DMS53 treated with DMSO at 0.1 percent for 48 hours (cell line): ENCODE measurements at regions not wholly inside any gene's neighbourhood (a gene's known extent, or its start where the extent isn't known, plus 50 kb on each side); places are given as distances from the start of the nearest gene placed in this dataset.
"Not testable (repeated sequence)": the region's sequence is repeated elsewhere in the genome, so short reads cannot be mapped to it uniquely, and the experiment has no call there.

ENCODE experiments used
- DNase-seq: peaks from one replicate; lab custom pipeline; 2025; ENCODE audit not compliant: unreplicated experiment; lab: John Stamatoyannopoulos, UW

DNA sequence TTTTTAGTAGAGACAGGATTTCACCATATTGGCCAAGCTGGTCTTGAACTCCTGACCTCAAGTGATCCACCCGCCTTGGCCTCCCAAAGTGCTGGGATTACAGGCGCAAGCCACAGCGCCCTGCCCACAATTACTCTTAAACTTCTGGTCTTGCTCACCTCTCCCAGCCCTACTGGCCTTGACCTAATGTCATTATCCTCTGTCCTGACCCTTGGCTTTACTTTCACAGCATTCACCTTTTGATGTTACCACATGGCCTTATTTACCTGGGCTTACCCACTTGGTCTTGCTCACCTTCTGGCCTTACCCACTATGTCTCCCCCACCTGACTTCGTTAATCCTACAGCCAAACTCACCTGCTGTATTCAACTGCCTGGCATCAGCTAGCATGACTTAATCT is 105.9 kb downstream of the IL12A start:
- DNase-seq: no peak

DNA sequence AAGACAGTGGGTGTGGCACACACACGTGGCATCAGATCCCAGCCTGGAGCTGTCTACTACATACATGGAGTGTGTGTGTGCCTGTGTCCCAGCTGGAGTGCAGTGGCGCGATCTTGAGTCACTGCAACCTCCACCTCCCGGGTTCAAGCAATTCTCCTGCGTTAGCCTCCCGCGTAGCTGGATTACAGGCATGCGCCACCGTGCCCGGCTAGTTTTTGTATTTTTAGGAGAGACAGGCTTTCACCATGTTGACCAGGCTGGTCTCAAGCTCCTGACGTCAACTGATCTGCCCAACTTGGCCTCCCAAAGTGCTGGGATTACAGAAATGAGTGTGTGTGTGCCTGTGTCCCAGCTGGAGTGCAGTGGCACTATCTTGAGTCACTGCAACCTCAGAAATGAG is 108.8 kb downstream of the IL12A start:
- DNase-seq: no peak

DNA sequence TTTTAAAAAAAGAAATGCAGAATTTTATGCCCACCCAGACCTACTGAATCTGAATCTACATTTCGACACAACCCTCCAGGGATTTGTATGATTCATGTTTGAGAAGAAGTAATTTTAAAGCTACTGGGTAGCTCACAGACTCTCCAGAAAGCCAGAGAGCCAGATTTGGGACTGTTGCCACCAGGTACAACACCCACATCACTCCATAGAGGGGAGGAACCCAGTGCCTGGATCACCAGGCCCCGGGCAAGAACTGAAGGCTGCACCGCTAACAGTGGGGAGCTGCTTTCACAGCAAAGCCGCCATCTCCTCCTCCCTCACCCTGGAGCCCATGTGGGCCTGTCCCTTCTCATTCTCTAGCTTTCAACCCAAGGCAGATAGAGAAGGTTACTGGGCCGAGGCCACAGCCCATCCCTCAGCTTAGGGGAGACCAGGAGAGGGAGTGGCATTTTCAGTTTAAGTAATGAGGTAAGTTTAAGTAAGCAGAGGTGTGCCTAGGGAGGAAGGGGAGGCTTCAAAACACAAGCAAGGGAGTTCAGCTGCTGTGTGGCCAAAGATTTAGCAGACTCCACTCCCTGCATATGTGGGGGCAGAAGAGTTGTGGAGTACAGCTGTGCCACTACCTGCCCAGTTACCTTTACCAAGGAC is 109.8 kb downstream of the IL12A start:
- no peak for DNase-seq

DNA sequence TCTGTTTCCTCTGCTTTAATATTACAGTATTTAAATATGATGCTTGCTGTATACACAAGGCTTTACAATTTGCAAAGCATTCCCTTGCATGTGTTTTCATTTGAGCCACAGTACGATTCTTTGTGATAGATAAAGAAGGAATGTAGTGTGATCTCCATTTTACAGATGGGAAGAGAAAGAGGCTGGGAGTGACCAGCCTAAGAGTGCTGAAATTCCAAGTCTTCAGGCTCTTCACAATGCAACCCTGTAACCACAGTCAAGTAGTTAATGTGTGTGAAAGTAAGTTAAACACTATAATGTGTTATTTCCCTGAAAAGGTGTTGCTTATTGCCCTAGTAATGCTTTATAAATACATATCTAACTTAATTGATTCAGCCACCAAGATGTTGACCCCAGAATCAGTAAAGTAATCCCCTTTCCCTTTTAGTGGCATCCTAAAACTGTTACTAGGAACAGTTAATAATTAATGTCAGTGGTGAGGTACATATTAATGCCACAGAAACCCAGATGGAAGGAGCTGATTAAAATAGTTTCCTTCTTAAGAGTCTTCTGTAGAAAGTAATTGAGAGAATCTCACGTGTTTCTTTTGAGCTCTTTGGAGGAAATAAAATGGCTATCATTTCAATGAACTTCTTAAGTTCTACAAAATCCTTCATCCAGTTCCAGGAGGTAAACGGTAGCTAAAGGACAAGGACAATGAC is 110.4 kb downstream of the IL12A start:
- DNase-seq: no peak

- no peak for DNase-seq
Measured at GRCh38 chr3:160099834-160100233, 111.2 kb downstream of the IL12A start.

- no peak for DNase-seq
Measured at GRCh38 chr3:160100610-160101009, 112.0 kb downstream of the IL12A start.

GRCh38 chr3:160102001-160102400 is 113.4 kb downstream of the IL12A start:
- DNase-seq: not testable (repeated sequence)

- DNase-seq: no peak
Measured at GRCh38 chr3:160103397-160103796, 114.8 kb downstream of the IL12A start.

DNA sequence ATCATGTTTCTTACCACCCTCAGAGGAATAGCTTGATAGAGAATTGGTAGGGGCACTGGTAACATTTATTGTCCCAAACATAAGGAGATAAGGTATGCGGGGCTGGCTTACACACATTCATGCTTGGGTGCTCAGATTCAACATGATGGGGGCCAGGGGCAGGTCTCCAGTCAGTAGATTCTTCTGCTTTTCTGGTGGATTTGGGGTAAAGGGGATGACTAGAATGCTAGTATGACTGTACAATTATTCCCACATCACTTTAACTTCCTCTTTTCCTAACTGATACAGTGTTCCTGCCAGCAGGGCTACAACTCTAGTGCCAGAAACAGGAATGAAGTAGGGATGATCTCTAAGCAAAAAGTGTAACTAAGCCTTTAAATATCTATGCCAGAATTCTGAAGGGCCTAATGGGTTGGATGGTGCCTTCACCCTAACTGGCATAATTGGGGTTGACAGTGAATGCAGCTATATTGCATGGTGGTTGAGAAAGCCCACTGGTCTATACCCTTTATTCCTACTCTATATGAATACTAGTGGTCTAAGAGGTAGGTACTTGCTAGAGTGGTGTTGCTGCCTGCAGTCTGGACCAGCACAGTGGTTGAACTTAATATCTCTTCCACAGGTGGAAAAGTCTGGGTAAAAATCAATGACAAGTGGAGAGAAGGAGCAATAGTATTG is 117.4 kb downstream of the IL12A start:
- no peak for DNase-seq

DNA sequence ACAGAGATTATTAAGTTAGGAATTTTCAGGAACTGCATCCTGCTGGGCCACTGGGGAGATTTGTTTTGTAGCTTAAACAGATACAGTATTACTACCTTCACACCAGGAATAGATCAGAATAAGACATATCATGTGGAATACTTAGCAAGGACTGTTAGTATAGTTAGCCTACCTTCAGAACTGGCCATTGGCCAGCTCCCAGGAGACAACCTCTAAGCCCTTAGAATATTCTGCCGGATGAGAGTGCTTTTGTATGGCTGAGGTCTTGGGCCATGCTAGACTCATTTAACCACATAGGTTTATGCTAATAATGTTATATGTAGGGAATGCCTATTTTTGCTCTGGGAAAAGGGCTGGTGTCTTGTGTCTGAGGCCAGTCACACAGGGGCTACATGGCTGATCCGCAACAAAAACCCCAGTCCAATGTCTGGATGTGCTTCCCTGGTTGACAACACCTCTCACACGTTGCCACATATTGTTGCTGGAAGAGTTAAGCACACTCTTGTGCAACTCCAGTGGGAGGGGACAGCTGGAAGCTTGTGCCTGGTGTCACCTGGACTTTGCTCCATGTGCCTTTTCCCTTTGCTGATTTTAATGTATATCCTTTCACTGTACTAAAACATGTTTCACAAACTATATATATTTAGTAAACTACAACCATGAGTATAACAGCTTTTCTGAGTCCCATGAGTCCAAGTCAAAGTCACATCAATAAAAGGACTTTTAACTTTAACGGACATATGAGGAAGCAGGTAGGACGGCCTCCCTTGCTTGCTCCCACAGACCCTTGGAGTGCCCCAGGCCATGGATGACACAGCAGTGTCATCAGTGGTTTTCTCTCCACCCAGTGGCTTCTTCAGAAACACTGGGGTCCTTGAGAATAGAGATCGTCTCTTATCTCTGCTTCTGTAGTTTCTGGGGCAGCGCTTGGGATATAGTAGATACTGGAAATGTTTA is 118.0 kb upstream of the C3orf80 start:
- no peak for DNase-seq

GRCh38 chr3:160108362-160108761 is 116.9 kb upstream of the C3orf80 start:
- DNase-seq: no peak

DNA sequence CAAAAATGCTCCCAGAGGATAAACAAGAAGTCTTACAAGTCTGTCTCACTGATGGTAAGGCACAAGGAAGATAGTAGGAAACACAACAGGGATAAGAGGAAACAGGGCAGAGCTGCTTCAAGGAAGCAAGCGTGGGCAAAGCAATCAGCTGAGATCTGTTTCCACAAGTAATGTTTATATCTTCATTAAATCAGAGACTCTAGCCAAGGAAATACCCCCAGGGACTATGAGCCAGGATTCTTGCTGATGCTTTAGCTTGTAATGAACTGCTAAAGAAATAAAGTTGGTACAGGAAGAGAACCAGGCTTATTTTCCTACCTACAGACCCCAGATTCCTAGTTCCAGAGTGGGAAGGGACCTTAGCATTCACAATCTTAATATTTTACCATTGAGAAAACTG is 112.7 kb upstream of the C3orf80 start:
- no peak for DNase-seq

- DNase-seq: no peak
Measured at GRCh38 chr3:160112996-160113395, 112.2 kb upstream of the C3orf80 start.

- no peak for DNase-seq
Measured at GRCh38 chr3:160114355-160114995, 110.7 kb upstream of the C3orf80 start.

- DNase-seq: no peak
Measured at GRCh38 chr3:160115387-160115786, 109.8 kb upstream of the C3orf80 start.

DNA sequence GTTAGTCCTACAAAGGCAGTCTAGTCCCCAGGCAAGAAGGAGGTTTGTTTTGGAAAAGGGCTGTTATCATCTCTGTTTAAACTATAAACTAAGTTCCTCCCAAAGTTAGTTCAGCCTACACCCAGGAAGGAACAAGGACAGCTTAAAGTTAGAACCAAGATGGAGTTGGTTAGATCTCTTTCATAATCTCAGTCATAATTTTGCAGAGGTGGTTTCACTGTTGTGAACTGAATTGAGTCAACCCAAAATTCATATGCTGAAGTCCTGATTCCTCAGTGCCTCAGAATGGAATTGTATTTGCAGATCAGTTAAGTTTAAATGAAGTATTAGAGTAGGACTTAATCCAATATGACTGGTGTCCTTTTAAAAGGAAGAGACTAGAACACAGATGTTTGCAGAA is 101.0 kb upstream of the C3orf80 start:
- DNase-seq: no peak

- peak; percentile 5 for DNase-seq
Measured at GRCh38 chr3:160125258-160125657, 100.0 kb upstream of the C3orf80 start.

GRCh38 chr3:160126051-160126450 is 99.2 kb upstream of the C3orf80 start:
- no peak for DNase-seq

- DNase-seq: no peak
Measured at GRCh38 chr3:160126761-160127160, 98.5 kb upstream of the C3orf80 start.

- DNase-seq: no peak
Measured at GRCh38 chr3:160127308-160127707, 97.9 kb upstream of the C3orf80 start.

DNA sequence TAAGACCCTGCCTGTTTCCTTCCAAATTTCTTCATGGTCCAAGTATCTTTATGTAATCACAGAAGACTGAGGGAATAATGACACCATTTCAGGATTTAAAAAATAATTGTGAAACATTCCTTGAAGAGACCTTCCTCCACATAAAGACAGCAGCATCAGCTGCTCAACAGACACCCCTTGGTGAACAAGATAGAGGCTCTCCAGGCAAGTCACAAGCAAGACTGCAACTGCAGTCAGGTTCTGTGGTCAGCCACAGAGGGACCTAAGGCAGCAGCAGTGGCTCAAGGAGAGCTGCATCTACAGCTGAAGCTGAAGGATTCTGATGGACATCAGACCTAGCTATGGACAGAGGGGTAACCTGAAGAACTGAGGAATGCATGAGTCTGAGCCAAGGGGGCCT is 97.2 kb upstream of the C3orf80 start:
- DNase-seq: no peak
